ENCODE measurements at regions not wholly inside any gene's neighbourhood (a gene's known extent, or its start where the extent isn't known, plus 50 kb on each side); places are given as distances from the start of the nearest gene placed in this dataset.

GRCh38 chr14:53493860-53494259 lies 340.7 kb upstream of the DDHD1 start:
- no CpG with 5 or more reads among the region's 1 CpG for WGBS (ENCODE audit: extremely low coverage, insufficient coverage, insufficient read length)
- Histone ChIP-seq H2AFZ (ENCODE audit: insufficient read depth, low read length, poor library complexity) (no peak overlapping the region), H3K4me3 (ENCODE audit: low read depth, low read length) (no peak overlapping the region), H3K4ac (ENCODE audit: low read depth, low read length) (no peak overlapping the region), H3K79me1 (ENCODE audit: low read length) (no peaks in the 10 kb centered on the region), H2BK120ac (ENCODE audit: insufficient read depth, low read length, poor library complexity) (no peak overlapping the region), H3K27ac (ENCODE audit: low read depth, low read length) (no peak overlapping the region), H3K36me3 (ENCODE audit: control insufficient read depth in 1 of 2, insufficient read depth in 2 of 2, low read length in 2 of 2) (no peaks in the 10 kb centered on the region), H3K18ac (ENCODE audit: low read length) (no peak overlapping the region), H3K4me2 (ENCODE audit: low read length) (no peak overlapping the region), H4K91ac (ENCODE audit: low read depth, low read length) (no peak overlapping the region), H2BK5ac (ENCODE audit: low read depth, low read length, poor library complexity) (no peak overlapping the region), H3K9ac (ENCODE audit: low read length) (no peak overlapping the region), H3K23ac (ENCODE audit: low read length) (no peak overlapping the region), H3K4me1 (ENCODE audit: control insufficient read depth in 1 of 2, insufficient read depth in 2 of 2, low read length in 2 of 2) (no peaks in the 10 kb centered on the region), H3K27me3 (ENCODE audit: insufficient read depth, low read length) (no peaks in the 10 kb centered on the region), H3K9me3 (ENCODE audit: insufficient read depth, low read depth, low read length) (no peaks in the 10 kb centered on the region), H4K12ac (ENCODE audit: low read depth, low read length) (no peak overlapping the region), H4K8ac (ENCODE audit: low read depth, low read length) (no peak overlapping the region), H3K14ac (ENCODE audit: low read length) (no peak overlapping the region), H3K79me2 (ENCODE audit: control insufficient read depth, insufficient read depth, low read length, poor library complexity) (no peaks in the 10 kb centered on the region), H2BK12ac (ENCODE audit: low read length) (no peak overlapping the region), H2AK5ac (ENCODE audit: low read length) (no peak overlapping the region)
- no peak for DNase-seq

GRCh38 chr14:53493320-53493719 lies 340.2 kb upstream of the DDHD1 start:
- H3K4me2 ChIP-seq (ENCODE audit: low read length) = no peak overlapping the region
- H2BK12ac ChIP-seq (ENCODE audit: low read length) = no peak overlapping the region
- WGBS (ENCODE audit: extremely low coverage, insufficient coverage, insufficient read length) = no CpG with 5 or more reads among the region's 2 CpGs
- H3K18ac ChIP-seq (ENCODE audit: low read length) = no peak overlapping the region
- H4K91ac ChIP-seq (ENCODE audit: low read depth, low read length) = no peak overlapping the region
- H3K4me3 ChIP-seq (ENCODE audit: low read depth, low read length) = no peak overlapping the region
- H3K79me1 ChIP-seq (ENCODE audit: low read length) = no peaks in the 10 kb centered on the region
- no peaks in the 10 kb centered on the region for H3K27me3 ChIP-seq (ENCODE audit: insufficient read depth, low read length)
- no peak overlapping the region for H3K23ac ChIP-seq (ENCODE audit: low read length)
- no peak overlapping the region for H2BK5ac ChIP-seq (ENCODE audit: low read depth, low read length, poor library complexity)
- no peaks in the 10 kb centered on the region for H3K9me3 ChIP-seq (ENCODE audit: insufficient read depth, low read depth, low read length)
- H2BK120ac ChIP-seq (ENCODE audit: insufficient read depth, low read length, poor library complexity) = no peak overlapping the region
- no peak overlapping the region for H4K8ac ChIP-seq (ENCODE audit: low read depth, low read length)
- H2AFZ ChIP-seq (ENCODE audit: insufficient read depth, low read length, poor library complexity) = no peak overlapping the region
- no peak for DNase-seq
- no peak overlapping the region for H3K4ac ChIP-seq (ENCODE audit: low read depth, low read length)
- H3K27ac ChIP-seq (ENCODE audit: low read depth, low read length) = no peak overlapping the region
- no peak overlapping the region for H3K14ac ChIP-seq (ENCODE audit: low read length)
- no peak overlapping the region for H2AK5ac ChIP-seq (ENCODE audit: low read length)
- H3K36me3 ChIP-seq (ENCODE audit: control insufficient read depth in 1 of 2, insufficient read depth in 2 of 2, low read length in 2 of 2) = no peaks in the 10 kb centered on the region
- H4K12ac ChIP-seq (ENCODE audit: low read depth, low read length) = no peak overlapping the region
- H3K9ac ChIP-seq (ENCODE audit: low read length) = no peak overlapping the region
- H3K4me1 ChIP-seq (ENCODE audit: control insufficient read depth in 1 of 2, insufficient read depth in 2 of 2, low read length in 2 of 2) = no peaks in the 10 kb centered on the region
- H3K79me2 ChIP-seq (ENCODE audit: control insufficient read depth, insufficient read depth, low read length, poor library complexity) = no peaks in the 10 kb centered on the region

- Histone ChIP-seq H4K91ac (ENCODE audit: low read depth, low read length) (no peak overlapping the region), H3K36me3 (ENCODE audit: control insufficient read depth in 1 of 2, insufficient read depth in 2 of 2, low read length in 2 of 2) (no peaks in the 10 kb centered on the region), H3K79me2 (ENCODE audit: control insufficient read depth, insufficient read depth, low read length, poor library complexity) (no peaks in the 10 kb centered on the region), H4K12ac (ENCODE audit: low read depth, low read length) (no peak overlapping the region), H2BK12ac (ENCODE audit: low read length) (no peak overlapping the region), H3K9me3 (ENCODE audit: insufficient read depth, low read depth, low read length) (no peaks in the 10 kb centered on the region), H3K4me2 (ENCODE audit: low read length) (no peak overlapping the region), H3K27ac (ENCODE audit: low read depth, low read length) (no peak overlapping the region), H2BK5ac (ENCODE audit: low read depth, low read length, poor library complexity) (no peak overlapping the region), H3K4me1 (ENCODE audit: control insufficient read depth in 1 of 2, insufficient read depth in 2 of 2, low read length in 2 of 2) (no peaks in the 10 kb centered on the region), H2AFZ (ENCODE audit: insufficient read depth, low read length, poor library complexity) (no peak overlapping the region), H3K27me3 (ENCODE audit: insufficient read depth, low read length) (no peaks in the 10 kb centered on the region), H2AK5ac (ENCODE audit: low read length) (no peak overlapping the region), H3K23ac (ENCODE audit: low read length) (no peak overlapping the region), H3K79me1 (ENCODE audit: low read length) (no peaks in the 10 kb centered on the region), H4K8ac (ENCODE audit: low read depth, low read length) (no peak overlapping the region), H3K9ac (ENCODE audit: low read length) (no peak overlapping the region), H3K4ac (ENCODE audit: low read depth, low read length) (no peak overlapping the region), H3K14ac (ENCODE audit: low read length) (no peak overlapping the region), H3K4me3 (ENCODE audit: low read depth, low read length) (no peak overlapping the region), H3K18ac (ENCODE audit: low read length) (no peak overlapping the region), H2BK120ac (ENCODE audit: insufficient read depth, low read length, poor library complexity) (no peak overlapping the region)
- WGBS (ENCODE audit: extremely low coverage, insufficient coverage, insufficient read length) = no CpG with 5 or more reads among the region's 5 CpGs
- DNase-seq = no peak
Measured at GRCh38 chr14:53491884-53492277, 338.8 kb upstream of the DDHD1 start.

- no peak overlapping the region for H3K4ac ChIP-seq (ENCODE audit: low read depth, low read length)
- H2BK120ac ChIP-seq (ENCODE audit: insufficient read depth, low read length, poor library complexity) = no peak overlapping the region
- no peak overlapping the region for H4K8ac ChIP-seq (ENCODE audit: low read depth, low read length)
- H2AFZ ChIP-seq (ENCODE audit: insufficient read depth, low read length, poor library complexity) = no peak overlapping the region
- no peak overlapping the region for H2BK5ac ChIP-seq (ENCODE audit: low read depth, low read length, poor library complexity)
- no peak overlapping the region for H4K12ac ChIP-seq (ENCODE audit: low read depth, low read length)
- H3K18ac ChIP-seq (ENCODE audit: low read length) = no peak overlapping the region
- no peak overlapping the region for H2BK12ac ChIP-seq (ENCODE audit: low read length)
- no peaks in the 10 kb centered on the region for H3K79me2 ChIP-seq (ENCODE audit: control insufficient read depth, insufficient read depth, low read length, poor library complexity)
- H3K9me3 ChIP-seq (ENCODE audit: insufficient read depth, low read depth, low read length) = no peaks in the 10 kb centered on the region
- no peak overlapping the region for H2AK5ac ChIP-seq (ENCODE audit: low read length)
- no peak for DNase-seq
- no peak overlapping the region for H3K27ac ChIP-seq (ENCODE audit: low read depth, low read length)
- no peak overlapping the region for H3K14ac ChIP-seq (ENCODE audit: low read length)
- H3K36me3 ChIP-seq (ENCODE audit: control insufficient read depth in 1 of 2, insufficient read depth in 2 of 2, low read length in 2 of 2) = no peaks in the 10 kb centered on the region
- H3K23ac ChIP-seq (ENCODE audit: low read length) = no peak overlapping the region
- H3K4me2 ChIP-seq (ENCODE audit: low read length) = no peak overlapping the region
- WGBS (ENCODE audit: extremely low coverage, insufficient coverage, insufficient read length) = no CpG with 5 or more reads among the region's 3 CpGs
- H3K79me1 ChIP-seq (ENCODE audit: low read length) = no peaks in the 10 kb centered on the region
- no peak overlapping the region for H3K9ac ChIP-seq (ENCODE audit: low read length)
- H3K4me1 ChIP-seq (ENCODE audit: control insufficient read depth in 1 of 2, insufficient read depth in 2 of 2, low read length in 2 of 2) = no peaks in the 10 kb centered on the region
- H3K27me3 ChIP-seq (ENCODE audit: insufficient read depth, low read length) = no peaks in the 10 kb centered on the region
- no peak overlapping the region for H4K91ac ChIP-seq (ENCODE audit: low read depth, low read length)
- H3K4me3 ChIP-seq (ENCODE audit: low read depth, low read length) = no peak overlapping the region
Measured at GRCh38 chr14:53491256-53491883, 338.2 kb upstream of the DDHD1 start.
